ENCODE measurements at regions not wholly inside any gene's neighbourhood (a gene's known extent, or its start where the extent isn't known, plus 50 kb on each side); places are given as distances from the start of the nearest gene placed in this dataset.

DNA sequence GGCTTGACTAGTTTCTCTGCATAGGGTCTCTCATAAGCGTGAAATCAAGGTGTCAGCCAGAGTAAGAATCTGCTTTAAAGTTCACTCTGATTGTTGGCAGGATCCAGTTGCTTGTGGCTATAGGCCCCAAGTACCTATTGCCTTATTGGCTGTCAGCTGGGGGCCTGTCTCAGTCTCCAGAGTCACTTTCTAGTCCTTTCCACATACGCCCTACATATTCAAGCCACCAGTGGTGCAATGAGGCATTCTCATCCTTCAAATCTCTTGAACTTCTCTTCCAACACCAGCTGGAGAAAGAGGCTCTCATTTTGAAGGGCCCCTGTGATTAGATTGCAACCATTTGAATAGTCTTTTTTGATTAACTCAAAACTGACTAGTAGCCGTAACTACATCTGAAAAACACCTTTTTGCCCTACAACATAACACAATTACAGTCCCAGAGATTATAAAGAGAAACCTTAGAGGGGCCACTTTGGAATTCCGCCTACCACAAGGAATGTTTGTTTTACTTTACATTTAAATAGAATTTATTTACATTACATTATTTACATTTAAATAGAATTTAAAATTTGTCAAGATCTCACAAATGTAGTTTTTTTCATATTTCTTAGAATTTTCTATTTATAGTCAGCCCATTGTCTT is 520.1 kb downstream of the DSC3 start:
- TF ChIP-seq, protein P1, sequence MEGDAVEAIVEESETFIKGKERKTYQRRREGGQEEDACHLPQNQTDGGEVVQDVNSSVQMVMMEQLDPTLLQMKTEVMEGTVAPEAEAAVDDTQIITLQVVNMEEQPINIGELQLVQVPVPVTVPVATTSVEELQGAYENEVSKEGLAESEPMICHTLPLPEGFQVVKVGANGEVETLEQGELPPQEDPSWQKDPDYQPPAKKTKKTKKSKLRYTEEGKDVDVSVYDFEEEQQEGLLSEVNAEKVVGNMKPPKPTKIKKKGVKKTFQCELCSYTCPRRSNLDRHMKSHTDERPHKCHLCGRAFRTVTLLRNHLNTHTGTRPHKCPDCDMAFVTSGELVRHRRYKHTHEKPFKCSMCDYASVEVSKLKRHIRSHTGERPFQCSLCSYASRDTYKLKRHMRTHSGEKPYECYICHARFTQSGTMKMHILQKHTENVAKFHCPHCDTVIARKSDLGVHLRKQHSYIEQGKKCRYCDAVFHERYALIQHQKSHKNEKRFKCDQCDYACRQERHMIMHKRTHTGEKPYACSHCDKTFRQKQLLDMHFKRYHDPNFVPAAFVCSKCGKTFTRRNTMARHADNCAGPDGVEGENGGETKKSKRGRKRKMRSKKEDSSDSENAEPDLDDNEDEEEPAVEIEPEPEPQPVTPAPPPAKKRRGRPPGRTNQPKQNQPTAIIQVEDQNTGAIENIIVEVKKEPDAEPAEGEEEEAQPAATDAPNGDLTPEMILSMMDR (tag by site-specific recombination; IDR thresholded peaks at IDR 0.05) = no peak
- TF ChIP-seq ZNF292 (tag by site-specific recombination; IDR thresholded peaks at IDR 0.05; ENCODE audit: borderline replicate concordance, low read depth) (no peak), ZNF394 (tag by site-specific recombination; IDR thresholded peaks at IDR 0.05; ENCODE audit: borderline replicate concordance) (no peak), ZFP37 (tag by site-specific recombination; IDR thresholded peaks at IDR 0.05) (no peak), ZNF423 (tag by site-specific recombination; IDR thresholded peaks at IDR 0.05) (no peak), KLF8 (tag by site-specific recombination; IDR thresholded peaks at IDR 0.05) (no peak), WT1 (tag by site-specific recombination; IDR thresholded peaks at IDR 0.05) (no peak)
